HCT116 (cell line): ENCODE measurements at regions not wholly inside any gene's neighbourhood (a gene's known extent, or its start where the extent isn't known, plus 50 kb on each side); places are given as distances from the start of the nearest gene placed in this dataset.

ENCODE experiments used
- ATAC-seq: fragments of 200-7000 bp; cut with Tn5 transposase; 2 replicates; pipeline ENCODE4 v1.9.1; 2020; ENCODE audit warnings: mild to moderate bottlenecking, moderate library complexity
- BruUV-seq: library from RNA; stranded (reverse); fragments of 400-500 nt; replicated peaks from 2 replicates; lab custom pipeline; 2021; lab: Mats Ljungman, UMichigan
- CTCF ChIA-PET: fragments of 300-600 bp; sonication (Branson Sonifier 250); formaldehyde crosslinking; loops from one replicate; lab custom pipeline; 2021; ENCODE audit warnings: antibody characterized with exemption; lab: Charles Lee
- POLR2A ChIA-PET: fragments of 300-600, 350-600 bp; sonication (Branson Sonifier 250); formaldehyde crosslinking; loops from one replicate; lab custom pipeline; 2021; ENCODE audit warnings: antibody characterized with exemption; lab: Charles Lee
- RAD21 ChIA-PET, 2 experiments: fragments of 300-600 bp; sonication (Branson Sonifier 250); formaldehyde crosslinking; loops; one replicate each; lab custom pipeline; 2023; ENCODE audit warnings: low total read pairs in 2 of 2; ENCODE audit not compliant: uncharacterized antibody in 2 of 2, unreplicated experiment in 2 of 2, low non-redundant PET in 1 of 2; lab: Charles Lee
- DNase-seq: peaks from one replicate; pipeline ENCODE4 v3.0.0-alpha.2; 2010; ENCODE audit warnings: low read depth, low spot score
- H2AFZ ChIP-seq: fragments of 200-600 bp; shearing (Covaris generic), sonication (generic); 2 replicates; pipeline ENCODE4 v1.6.1; 2017; ENCODE audit warnings: low read depth, mixed run types, mixed read lengths, antibody characterized with exemption, low read length; ENCODE audit not compliant: poor library complexity, severe bottlenecking
- H3K27ac ChIP-seq: 2 replicates; pipeline ENCODE4 v1.5.1; 2012; ENCODE audit warnings: low read depth, low read length
- H3K27me3 ChIP-seq: fragments of 200-600 bp; sonication (generic); 2 replicates; pipeline ENCODE4 v1.6.1; 2016; ENCODE audit warnings: mixed run types, low read length, mixed read lengths; ENCODE audit not compliant: insufficient read depth
- H3K36me3 ChIP-seq, 2 experiments: fragments of 200-500 bp in 1 of 2; fragments of 200-600 bp in 1 of 2; sonication (Bioruptor generic) in 1 of 2; sonication (generic) in 1 of 2; 2 replicates each; pipeline versions ENCODE4 v1.5.1 to v1.6.1; 2014 to 2016; ENCODE audit warnings: low read length in 2 of 2, inconsistent platforms in 1 of 2, mixed read lengths in 1 of 2, mixed run types in 1 of 2; ENCODE audit not compliant: insufficient read depth in 2 of 2, control insufficient read depth in 1 of 2
- H3K4me1 ChIP-seq, 2 experiments: fragments of 200-600 bp in 1 of 2; sonication (generic) in 1 of 2; 2 replicates each; pipeline versions ENCODE4 v1.5.1 to v1.6.1; 2012 to 2017; ENCODE audit warnings: low read length in 2 of 2, inconsistent platforms in 1 of 2, mild to moderate bottlenecking in 1 of 2, mixed read lengths in 1 of 2, mixed run types in 1 of 2, moderate library complexity in 1 of 2; ENCODE audit not compliant: insufficient read depth in 2 of 2, control insufficient read depth in 1 of 2
- H3K4me2 ChIP-seq: fragments of 200-600 bp; sonication (generic); 2 replicates; pipeline ENCODE4 v1.6.1; 2017; ENCODE audit warnings: mixed run types, low read length, mixed read lengths
- H3K4me3 ChIP-seq, 2 experiments: fragments of 200-600 bp in 1 of 2; sonication (generic) in 1 of 2; replicated peaks in 1 of 2; 2 replicates each; pipeline ENCODE4 v1.5.1; 2011 to 2016; ENCODE audit warnings: low read length in 2 of 2, control low read depth in 1 of 2, low read depth in 1 of 2, mild to moderate bottlenecking in 1 of 2, mixed read lengths in 1 of 2, mixed run types in 1 of 2
- H3K79me2 ChIP-seq: fragments of 200-600 bp; sonication (generic); 2 replicates; pipeline ENCODE4 v1.6.1; 2017; ENCODE audit warnings: mild to moderate bottlenecking, mixed run types, low read length, moderate library complexity, mixed read lengths; ENCODE audit not compliant: insufficient read depth
- H3K9ac ChIP-seq: fragments of 200-600 bp; sonication (generic); 2 replicates; pipeline ENCODE4 v1.6.1; 2016; ENCODE audit warnings: low read length, mixed read lengths
- H3K9me2 ChIP-seq: fragments of 200-600 bp; sonication (generic), shearing (Covaris generic); 2 replicates; pipeline ENCODE4 v1.6.1; 2017; ENCODE audit warnings: mixed run types, mild to moderate bottlenecking, moderate library complexity; ENCODE audit not compliant: insufficient read depth
- H3K9me3 ChIP-seq, 2 experiments: fragments of 200-500 bp in 1 of 2; fragments of 200-600 bp in 1 of 2; sonication (Bioruptor generic) in 1 of 2; sonication (generic) in 1 of 2; 2 replicates each; pipeline ENCODE4 v1.6.1; 2014 to 2017; ENCODE audit warnings: low read length in 2 of 2, mixed read lengths in 2 of 2, inconsistent platforms in 1 of 2, low read depth in 1 of 2, mild to moderate bottlenecking in 1 of 2, mixed run types in 1 of 2, moderate library complexity in 1 of 2; ENCODE audit not compliant: control insufficient read depth in 1 of 2, insufficient read depth in 1 of 2
- H4K20me1 ChIP-seq: fragments of 200-600 bp; sonication (generic), shearing (Covaris generic); 2 replicates; pipeline ENCODE4 v1.6.1; 2017; ENCODE audit warnings: mixed run types, mild to moderate bottlenecking, moderate library complexity; ENCODE audit not compliant: insufficient read depth
- CTCF ChIP-seq, 3 experiments: fragments of 200-600 bp in 1 of 3; sonication (generic) in 1 of 3; IDR thresholded peaks in 2 of 3; conservative IDR thresholded peaks in 1 of 3; 2 replicates each; pipeline ENCODE4 v1.5.1; 2012 to 2017; ENCODE audit warnings: low read depth in 2 of 3, low read length in 2 of 3, antibody characterized with exemption in 1 of 3, borderline replicate concordance in 1 of 3, control low read depth in 1 of 3, mild to moderate bottlenecking in 1 of 3, mixed read lengths in 1 of 3, mixed run types in 1 of 3, moderate library complexity in 1 of 3; ENCODE audit not compliant: insufficient read depth in 1 of 3
- EGR1 ChIP-seq: IDR thresholded peaks from 2 replicates; pipeline ENCODE4 v1.6.1; 2012; ENCODE audit warnings: low read depth
- ELF1 ChIP-seq: IDR thresholded peaks from 2 replicates; pipeline ENCODE4 v1.6.1; 2012; ENCODE audit warnings: low read depth, borderline replicate concordance
- EZH2phosphoT487 ChIP-seq: fragments of 200-600 bp; IDR thresholded peaks from 2 replicates; pipeline ENCODE4 v1.6.1; 2018; ENCODE audit warnings: antibody characterized with exemption, borderline replicate concordance
- FOSL1 ChIP-seq: IDR thresholded peaks from 2 replicates; pipeline ENCODE4 v1.6.1; 2012; ENCODE audit warnings: low read depth
- JUND ChIP-seq: IDR thresholded peaks from 2 replicates; pipeline ENCODE4 v1.6.1; 2012
- MAX ChIP-seq: IDR thresholded peaks from 2 replicates; pipeline ENCODE4 v1.6.1; 2012
- POLR2A ChIP-seq: IDR thresholded peaks from 2 replicates; pipeline ENCODE4 v1.7.0; 2011; ENCODE audit warnings: borderline replicate concordance; ENCODE audit not compliant: insufficient read depth, insufficient read length; ENCODE audit errors: extremely low read depth
- POLR2AphosphoS5 ChIP-seq: IDR thresholded peaks from 2 replicates; pipeline ENCODE4 v1.6.1; 2011; ENCODE audit warnings: mild to moderate bottlenecking, low read depth, low read length, moderate library complexity
- RAD21 ChIP-seq: IDR thresholded peaks from 2 replicates; pipeline ENCODE4 v1.6.1; 2012; ENCODE audit warnings: low read depth, mild to moderate bottlenecking
- REST ChIP-seq: IDR thresholded peaks from 2 replicates; pipeline ENCODE4 v1.6.1; 2012; ENCODE audit warnings: low read depth
- SIN3A ChIP-seq: IDR thresholded peaks from 2 replicates; pipeline ENCODE4 v1.6.1; 2012; ENCODE audit warnings: low read depth
- SP1 ChIP-seq: IDR thresholded peaks from 2 replicates; pipeline ENCODE4 v1.6.1; 2012; ENCODE audit warnings: low read depth
- SRF ChIP-seq: IDR thresholded peaks from 2 replicates; pipeline ENCODE4 v1.6.1; 2012; ENCODE audit warnings: low read depth
- TCF7L2 ChIP-seq: IDR thresholded peaks from 2 replicates; pipeline ENCODE4 v1.7.0; 2011; ENCODE audit warnings: borderline replicate concordance, inconsistent platforms; ENCODE audit not compliant: insufficient read depth, insufficient read length; ENCODE audit errors: extremely low read depth
- YY1 ChIP-seq: IDR thresholded peaks from 2 replicates; pipeline ENCODE4 v1.6.1; 2011; ENCODE audit warnings: low read length, low read depth, moderate library complexity, mild to moderate bottlenecking; ENCODE audit not compliant: insufficient replicate concordance; ENCODE audit errors: extremely low read depth
- ZBTB33 ChIP-seq: IDR thresholded peaks from 2 replicates; pipeline ENCODE4 v1.6.1; 2011; ENCODE audit warnings: mild to moderate bottlenecking, low read length, moderate library complexity; ENCODE audit not compliant: insufficient replicate concordance; ENCODE audit errors: extremely low read depth
- ZFX ChIP-seq: fragments of 450-650 bp; IDR thresholded peaks from 2 replicates; pipeline ENCODE4 v1.6.1; 2017
- ZNF274 ChIP-seq: fragments of 200-500 bp; sonication (Bioruptor generic); IDR thresholded peaks from 2 replicates; pipeline ENCODE4 v1.6.1; 2014; ENCODE audit warnings: mild to moderate bottlenecking, low read depth, low read length, inconsistent platforms
- intact Hi-C: fragments of 100-400 bp; cut with micrococcal nuclease; formaldehyde crosslinking; loops from 2 replicates; pipeline ENCODE4 v1.10.0; 2022

- CTCF ChIA-PET: no interaction called here
- H3K36me3 ChIP-seq: no peaks in the 10 kb centered on the region
- no peak overlapping the region for H2AFZ ChIP-seq
- H3K27me3 ChIP-seq: no peaks in the 10 kb centered on the region
- H4K20me1 ChIP-seq: no peaks in the 10 kb centered on the region
- no peaks in the 10 kb centered on the region for H3K4me1 ChIP-seq
- H3K9ac ChIP-seq: no peak overlapping the region
- no peak for DNase-seq
- no TSS peak for BruUV-seq
- peaks cover 0 to 7% of the 10 kb centered on the region in 2 experiments; a peak in 1 of 4 replicates for H3K9me3 ChIP-seq
- TF ChIP-seq POLR2A (no peak), ZFX (no peak), RAD21 (no peak), YY1 (no peak), CTCF (IDR thresholded peaks at IDR 0.05 in 2 of 3, conservative IDR thresholded peaks at IDR 0.05 in 1 of 3; ENCODE audit: borderline replicate concordance in 1 of 3, insufficient read depth in 1 of 3, low read depth in 2 of 3, low read length in 2 of 3) (no peak), ZBTB33 (no peak), FOSL1 (no peak), ELF1 (no peak), POLR2AphosphoS5 (no peak), ZNF274 (no peak), TCF7L2 (no peak), EGR1 (no peak), SIN3A (no peak), EZH2phosphoT487 (no peak), MAX (no peak), REST (no peak), JUND (no peak), SP1 (no peak), SRF (no peak)
- TF ChIP-seq, all 23 proteins: peak for 0
- Histone ChIP-seq H3K27ac (no peak overlapping the region), H3K9me2 (no peaks in the 10 kb centered on the region), H3K4me2 (no peak overlapping the region), H3K79me2 (no peaks in the 10 kb centered on the region), H3K4me3 (no peak overlapping the region)
- RAD21 ChIA-PET: no interaction called here
- intact Hi-C loops: no loop called here
- POLR2A ChIA-PET: no interaction called here
- ATAC-seq: no peak
Measured at GRCh38 chr14:98154254-98154653, 1117.7 kb downstream of the BCL11B start.
